ENCODE measurements at regions not wholly inside any gene's neighbourhood (a gene's known extent, or its start where the extent isn't known, plus 50 kb on each side); places are given as distances from the start of the nearest gene placed in this dataset.
"Not testable (repeated sequence)": the region's sequence is repeated elsewhere in the genome, so short reads cannot be mapped to it uniquely, and the experiment has no call there.

DNA sequence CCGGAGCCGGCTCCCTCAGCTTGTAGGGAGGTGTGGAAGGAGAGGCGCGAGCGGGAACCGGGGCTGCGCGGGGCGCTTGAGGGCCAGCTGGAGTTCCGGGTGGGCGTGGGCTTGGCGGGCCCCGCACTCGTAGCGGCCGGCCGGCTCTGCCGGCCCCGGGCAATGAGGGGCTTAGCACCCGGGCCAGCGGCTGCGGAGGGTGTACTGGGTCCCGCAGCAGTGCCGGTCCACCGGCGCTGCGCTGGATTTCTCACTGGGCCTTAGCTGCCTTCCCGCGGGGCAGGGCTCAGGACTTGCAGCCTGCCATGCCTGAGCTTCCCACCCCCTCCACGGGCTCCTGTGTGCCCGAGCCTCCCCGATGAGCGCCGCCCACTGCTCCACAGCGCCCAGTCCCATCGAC lies 404.3 kb downstream of the ZBBX start:
- DNase-seq = not testable (repeated sequence)

- not testable (repeated sequence) for DNase-seq
Observed at GRCh38 chr3:166967714-166968113, 412.4 kb downstream of the ZBBX start.

DNA sequence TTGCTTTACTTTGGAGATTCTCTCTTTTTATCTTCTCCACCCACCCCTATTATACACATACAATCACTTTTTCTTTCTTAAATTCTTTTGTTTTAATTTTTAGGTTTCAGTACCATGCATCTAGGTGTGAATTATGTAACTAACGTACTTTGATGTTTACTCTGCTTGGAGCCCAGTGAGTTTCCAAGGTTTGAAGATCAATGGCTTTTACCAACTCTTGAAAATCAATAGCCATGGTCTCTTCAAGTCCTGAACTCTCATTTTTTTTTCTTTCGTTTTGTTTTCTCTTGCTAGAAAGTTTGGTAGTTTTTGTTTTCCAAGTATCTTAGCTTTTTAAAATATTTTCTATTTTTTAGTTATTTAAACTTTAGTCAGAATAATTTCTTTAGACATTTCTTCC lies 417.2 kb downstream of the ZBBX start:
- DNase-seq = no peak

GRCh38 chr3:166957121-166957520 lies 423.0 kb downstream of the ZBBX start:
- no peak for DNase-seq

DNA sequence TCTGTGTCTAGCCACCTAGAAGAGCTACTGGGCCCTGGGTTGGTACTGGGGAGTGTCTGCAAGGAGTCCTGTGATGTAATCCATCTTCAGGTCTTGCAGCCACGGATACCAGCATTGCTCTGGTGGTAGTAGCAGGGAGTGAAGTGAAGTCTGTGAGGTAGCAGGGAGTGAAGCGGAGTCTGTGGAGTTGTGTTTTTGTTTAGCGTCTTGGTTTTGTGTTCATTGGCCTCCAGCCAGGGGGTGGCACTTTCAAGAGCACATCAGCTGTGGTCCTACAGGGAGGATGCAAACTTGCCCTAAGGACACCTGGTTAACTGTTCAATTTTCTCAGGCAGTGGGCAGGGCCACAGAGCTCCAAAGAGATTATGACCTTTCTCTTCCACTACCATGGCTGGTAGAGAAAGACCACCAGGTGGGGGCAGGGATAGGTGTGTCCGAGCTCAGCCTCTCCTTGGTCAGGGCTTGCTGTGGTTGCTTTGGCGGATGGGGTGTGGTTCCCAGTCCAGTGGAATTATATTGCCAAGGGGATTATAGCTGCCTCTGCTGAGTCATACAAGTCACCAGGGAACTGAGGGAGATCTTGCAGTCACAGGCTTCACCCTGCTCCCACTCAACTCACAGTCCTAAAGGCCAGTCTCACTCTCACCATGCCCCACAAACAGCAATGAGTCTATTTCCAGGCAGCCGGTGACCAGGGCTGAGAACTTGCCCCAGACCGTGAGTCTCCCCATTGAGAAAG lies 424.7 kb downstream of the ZBBX start:
- no peak for DNase-seq

DNA sequence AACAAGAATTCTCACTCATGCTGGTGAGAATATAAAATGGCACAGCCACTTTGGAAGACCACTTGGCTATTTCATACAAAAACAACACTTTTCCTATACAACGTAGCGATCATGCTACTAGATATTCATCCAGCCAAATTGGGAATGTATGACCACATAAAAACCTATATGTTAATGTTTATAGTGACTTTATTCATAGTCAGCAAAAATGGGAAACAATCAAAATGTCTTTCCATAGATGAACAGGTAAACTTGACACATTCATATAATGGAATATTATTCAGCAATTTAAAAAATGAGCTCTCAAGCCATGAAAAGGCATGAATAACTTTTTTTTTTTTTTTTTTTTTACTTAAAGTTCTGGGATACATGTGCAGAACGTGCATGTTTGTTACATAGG lies 445.2 kb downstream of the ZBBX start:
- DNase-seq = no peak

- DNase-seq = no peak
Observed at GRCh38 chr3:166917437-166917836, 462.7 kb downstream of the ZBBX start.

GRCh38 chr3:166902374-166902773 lies 477.7 kb downstream of the ZBBX start:
- no peak for DNase-seq

DNA sequence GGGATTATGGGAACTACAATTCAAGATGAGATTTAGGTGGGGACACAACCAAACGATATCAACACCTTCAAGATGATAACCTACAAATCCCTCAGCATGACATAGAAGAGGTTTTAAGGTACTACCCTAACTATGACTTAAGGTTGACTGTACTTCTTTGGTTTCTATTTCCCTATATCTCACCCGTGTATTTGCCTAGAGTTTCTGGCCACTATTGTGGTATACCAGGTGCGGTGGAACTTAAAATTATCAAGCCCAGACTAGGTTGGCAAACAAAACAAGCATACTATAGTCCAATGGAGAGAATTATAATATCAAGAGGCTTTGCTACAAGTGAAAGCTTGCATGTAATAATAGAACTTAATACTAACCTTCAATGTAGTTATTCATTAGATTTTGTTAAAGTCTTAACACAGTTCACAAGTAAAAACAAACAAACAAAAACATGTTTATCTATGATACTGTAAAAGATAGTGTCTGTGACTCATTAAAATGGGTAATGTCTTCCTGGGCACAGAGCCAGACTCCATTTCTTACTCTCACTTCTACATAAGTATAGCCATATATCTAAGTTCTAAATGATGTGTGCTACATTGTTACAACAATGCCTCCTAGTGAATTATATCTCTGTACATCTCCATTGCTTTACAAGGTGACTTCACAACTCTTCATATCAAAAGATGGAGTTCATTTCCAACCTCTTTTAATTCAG lies 479.1 kb downstream of the ZBBX start:
- DNase-seq = no peak

GRCh38 chr3:166897811-166898210 lies 482.3 kb downstream of the ZBBX start:
- DNase-seq = no peak

- DNase-seq = no peak
Observed at GRCh38 chr3:166889241-166889640, 490.9 kb downstream of the ZBBX start.

- DNase-seq = no peak
Observed at GRCh38 chr3:166879661-166880060, 500.4 kb downstream of the ZBBX start.

DNA sequence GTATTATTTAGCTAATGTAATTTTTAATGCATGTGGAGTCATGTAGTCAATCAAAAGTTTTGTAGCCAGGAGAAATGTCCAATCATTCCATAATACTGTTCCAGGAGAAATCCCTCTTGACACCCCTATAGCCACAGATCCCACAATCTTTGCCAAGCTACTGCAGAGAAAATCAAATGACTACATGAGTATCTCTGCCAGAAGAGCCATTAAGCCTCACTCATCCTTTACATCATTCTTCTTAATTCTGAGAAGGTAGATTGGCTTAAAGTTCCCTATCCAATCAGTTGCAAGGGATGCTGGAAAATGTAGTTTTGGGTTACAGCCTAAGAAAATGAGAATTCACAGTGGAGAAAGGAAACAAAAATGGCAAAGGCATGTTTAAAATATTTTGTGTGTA lies 502.1 kb downstream of the ZBBX start:
- no peak for DNase-seq

DNA sequence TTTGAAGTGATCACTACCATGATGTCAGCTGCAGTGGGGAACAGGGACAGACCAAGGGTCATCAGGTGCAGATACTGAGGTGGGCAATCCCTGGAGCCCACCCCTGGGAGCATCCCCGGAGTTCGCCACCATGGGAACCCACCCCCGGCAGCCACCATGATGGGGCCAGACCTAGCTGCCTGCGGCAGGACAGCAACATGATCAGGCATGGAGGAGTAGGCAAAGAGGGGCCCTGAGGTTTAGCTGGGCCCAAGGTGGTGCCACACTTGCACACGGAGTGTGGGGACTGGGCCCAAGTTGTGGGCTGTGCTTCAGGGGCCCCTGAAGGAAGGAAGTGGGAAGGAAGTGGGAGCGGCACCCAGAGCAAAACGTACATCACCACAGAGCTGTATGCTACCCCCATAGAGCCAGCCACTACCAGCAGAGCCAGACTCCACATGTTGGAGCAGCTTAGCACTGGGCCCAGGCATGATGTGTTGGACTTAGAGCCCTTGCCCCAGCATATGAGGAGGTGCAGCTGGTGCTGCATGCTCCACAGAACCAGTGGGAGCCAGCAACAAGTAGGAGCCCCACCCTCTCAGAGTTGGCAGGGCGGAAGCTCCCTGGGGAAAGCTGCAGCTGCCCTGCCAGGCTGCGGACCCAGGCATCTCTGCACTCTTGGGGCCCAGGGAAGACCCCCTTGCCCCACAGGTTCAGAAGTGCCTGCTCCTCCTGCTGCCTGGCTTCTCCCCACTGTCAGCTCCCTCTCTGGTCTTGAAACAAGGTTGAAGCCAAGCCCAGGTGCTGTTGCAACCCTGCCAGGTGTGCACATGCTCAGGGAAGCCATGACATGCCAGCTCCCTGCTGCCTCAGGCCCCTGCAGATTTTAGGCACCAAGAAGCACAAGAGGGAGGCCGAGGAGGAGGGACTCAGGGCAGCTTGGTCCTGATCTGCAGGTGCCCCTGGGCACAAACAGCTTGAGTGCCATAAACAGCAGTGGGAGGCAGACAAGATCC lies 515.3 kb downstream of the ZBBX start:
- DNase-seq = no peak

DNA sequence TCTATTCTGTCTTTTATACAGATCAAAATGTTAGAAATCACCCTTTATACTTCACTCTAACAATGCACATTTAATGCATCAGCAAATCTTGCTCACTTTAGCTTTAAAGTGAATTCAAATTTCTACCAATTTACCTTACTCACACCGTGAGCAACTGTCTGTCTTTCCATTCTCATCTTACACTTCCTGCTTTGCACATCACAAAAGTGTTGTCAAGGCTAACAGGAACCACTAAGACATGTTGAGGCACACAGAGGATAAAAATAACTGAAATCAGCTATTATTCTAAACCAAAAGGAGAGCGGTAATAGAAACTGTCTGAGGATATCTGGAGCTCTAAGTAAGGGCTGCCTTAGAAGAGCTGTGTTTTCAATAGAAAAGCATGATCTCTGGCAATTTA lies 519.9 kb downstream of the ZBBX start:
- no peak for DNase-seq

GRCh38 chr3:166844329-166844728 lies 535.8 kb downstream of the ZBBX start:
- DNase-seq = no peak

GRCh38 chr3:166842784-166843183 lies 537.3 kb downstream of the ZBBX start:
- not testable (repeated sequence) for DNase-seq

GRCh38 chr3:166837535-166837934 lies 542.6 kb downstream of the ZBBX start:
- DNase-seq = peak; percentile 7

DNA sequence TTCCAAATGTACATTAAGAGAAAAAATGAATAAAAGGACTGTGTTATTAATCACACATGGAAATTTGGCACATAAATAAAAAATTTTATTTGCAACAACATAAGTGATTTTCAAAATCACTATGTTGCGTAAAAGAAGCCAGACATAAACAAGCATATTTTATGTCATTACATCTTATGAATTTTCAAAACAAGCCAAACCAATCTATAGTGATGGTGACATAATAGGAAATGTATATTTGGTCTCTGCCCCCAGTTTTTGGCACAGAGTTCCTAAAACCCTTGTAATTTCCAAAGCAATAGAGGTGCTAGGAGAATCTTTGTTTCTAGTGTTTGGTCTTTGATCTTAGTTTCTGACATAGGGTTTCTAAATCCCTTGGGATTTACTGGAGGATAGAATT lies 543.3 kb downstream of the ZBBX start:
- DNase-seq = no peak

DNA sequence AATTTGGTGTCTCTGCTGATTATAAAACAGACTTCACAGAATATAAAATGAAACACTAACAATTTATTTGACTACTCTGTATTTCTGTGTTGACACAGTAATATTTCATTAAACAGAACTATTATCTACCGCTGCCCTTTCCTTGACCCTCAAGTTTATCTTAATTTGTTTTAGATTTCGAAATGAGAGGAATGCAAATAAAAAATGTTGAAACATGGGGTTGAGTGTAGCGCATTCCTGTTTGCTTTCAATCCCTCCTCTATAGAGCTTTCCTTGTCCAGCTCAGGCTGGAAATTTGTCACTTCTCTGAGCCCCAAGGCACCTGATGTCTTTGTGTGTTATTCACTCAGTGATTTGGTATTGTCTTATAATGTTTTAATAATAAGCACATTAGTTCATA lies 550.2 kb downstream of the ZBBX start:
- peak; percentile 82 for DNase-seq

DNA sequence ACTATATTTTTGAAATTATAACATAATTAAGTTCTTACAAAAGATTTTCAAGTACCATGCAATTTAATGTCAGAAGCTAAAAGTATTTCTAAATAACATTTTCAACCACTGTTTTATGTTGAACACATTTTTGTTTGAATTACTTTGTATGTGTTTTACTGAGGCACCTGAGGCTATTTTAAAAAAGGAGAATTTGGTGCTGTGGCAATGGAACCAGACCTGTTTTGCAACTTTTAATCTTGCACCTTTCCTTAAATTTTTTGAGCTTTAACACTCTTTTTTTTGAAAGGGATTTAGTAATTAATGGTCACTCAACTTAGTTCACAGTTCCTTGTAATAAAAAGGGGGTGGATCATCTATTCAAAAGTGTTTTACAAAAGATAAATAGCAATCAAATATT lies 561.6 kb downstream of the ZBBX start:
- DNase-seq = no peak

- not testable (repeated sequence) for DNase-seq
Observed at GRCh38 chr3:166817269-166817668, 562.8 kb downstream of the ZBBX start.

GRCh38 chr3:166810741-166811445 lies 569.2 kb downstream of the ZBBX start:
- no peak for DNase-seq

All from SHP77 treated with DMSO at 0.1 percent for 48 hours (cell line).